ENCODE measurements at regions not wholly inside any gene's neighbourhood (a gene's known extent, or its start where the extent isn't known, plus 50 kb on each side); places are given as distances from the start of the nearest gene placed in this dataset.

DNA sequence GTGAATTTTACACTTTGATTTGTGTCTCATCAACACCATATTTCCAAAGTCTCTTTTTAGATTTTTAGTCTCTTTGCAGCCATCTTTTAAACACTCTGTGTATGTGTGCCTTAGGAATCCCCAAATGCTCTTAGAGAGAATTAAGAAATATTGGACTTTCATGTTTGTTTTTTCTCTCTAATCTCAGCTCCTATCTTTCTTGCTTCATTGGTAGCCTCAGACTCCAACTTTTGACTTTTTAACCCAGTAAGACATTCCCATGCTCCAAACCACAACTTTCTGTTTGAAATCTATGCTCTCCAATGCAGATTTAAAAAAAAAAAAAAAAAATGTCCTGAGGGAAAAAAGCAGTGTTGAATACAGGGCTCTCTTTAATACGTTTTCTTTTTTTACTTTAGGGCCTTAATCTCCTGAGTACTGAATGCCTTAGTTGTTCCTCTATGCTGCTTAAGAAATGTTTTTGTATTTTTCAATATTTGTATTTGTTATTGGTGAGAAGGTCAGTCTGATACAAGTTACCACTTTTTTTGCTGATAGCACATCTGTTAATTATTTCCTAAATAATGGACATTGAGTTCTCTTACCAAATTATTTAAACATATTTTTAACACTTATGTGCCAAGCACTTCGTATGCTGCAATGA is 489.9 kb downstream of the NXPH1 start:
- TF ChIP-seq, protein P1, sequence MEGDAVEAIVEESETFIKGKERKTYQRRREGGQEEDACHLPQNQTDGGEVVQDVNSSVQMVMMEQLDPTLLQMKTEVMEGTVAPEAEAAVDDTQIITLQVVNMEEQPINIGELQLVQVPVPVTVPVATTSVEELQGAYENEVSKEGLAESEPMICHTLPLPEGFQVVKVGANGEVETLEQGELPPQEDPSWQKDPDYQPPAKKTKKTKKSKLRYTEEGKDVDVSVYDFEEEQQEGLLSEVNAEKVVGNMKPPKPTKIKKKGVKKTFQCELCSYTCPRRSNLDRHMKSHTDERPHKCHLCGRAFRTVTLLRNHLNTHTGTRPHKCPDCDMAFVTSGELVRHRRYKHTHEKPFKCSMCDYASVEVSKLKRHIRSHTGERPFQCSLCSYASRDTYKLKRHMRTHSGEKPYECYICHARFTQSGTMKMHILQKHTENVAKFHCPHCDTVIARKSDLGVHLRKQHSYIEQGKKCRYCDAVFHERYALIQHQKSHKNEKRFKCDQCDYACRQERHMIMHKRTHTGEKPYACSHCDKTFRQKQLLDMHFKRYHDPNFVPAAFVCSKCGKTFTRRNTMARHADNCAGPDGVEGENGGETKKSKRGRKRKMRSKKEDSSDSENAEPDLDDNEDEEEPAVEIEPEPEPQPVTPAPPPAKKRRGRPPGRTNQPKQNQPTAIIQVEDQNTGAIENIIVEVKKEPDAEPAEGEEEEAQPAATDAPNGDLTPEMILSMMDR (IDR thresholded peaks at IDR 0.05) = no peak
- no peak for TF ChIP-seq EZH2 (IDR thresholded peaks at IDR 0.05)
- TF ChIP-seq EZH2phosphoT487 (IDR thresholded peaks at IDR 0.05) = no peak
